DOHH2 (cell line): ENCODE measurements at regions not wholly inside any gene's neighbourhood (a gene's known extent, or its start where the extent isn't known, plus 50 kb on each side); places are given as distances from the start of the nearest gene placed in this dataset.

Experiments
- H3F3A ChIP-seq: fragments of 200-600 bp; sonication (generic), shearing (Covaris generic); 2 replicates; pipeline ENCODE4 v1.6.0; 2016; ENCODE audit warnings: antibody characterized with exemption, mild to moderate bottlenecking; ENCODE audit not compliant: control insufficient read depth, insufficient read depth
- H3K27ac ChIP-seq: fragments of 200-600 bp; sonication (generic); 2 replicates; pipeline ENCODE4 v1.5.1; 2014; ENCODE audit warnings: low read depth, mild to moderate bottlenecking, low read length, moderate library complexity
- H3K27me3 ChIP-seq: fragments of 200-600 bp; sonication (generic); 2 replicates; pipeline ENCODE4 v1.6.1; 2014; ENCODE audit warnings: mild to moderate bottlenecking, low read length, mixed read lengths; ENCODE audit not compliant: control insufficient read depth
- H3K36me3 ChIP-seq: fragments of 200-600 bp; sonication (generic); 2 replicates; pipeline ENCODE4 v1.6.1; 2014; ENCODE audit warnings: mild to moderate bottlenecking, low read length, moderate library complexity, mixed read lengths; ENCODE audit not compliant: control insufficient read depth
- H3K4me1 ChIP-seq: fragments of 200-600 bp; sonication (generic); 2 replicates; pipeline ENCODE4 v1.6.1; 2014; ENCODE audit warnings: mild to moderate bottlenecking, low read length, mixed read lengths; ENCODE audit not compliant: control insufficient read depth
- H3K4me2 ChIP-seq: fragments of 200-600 bp; sonication (generic); 2 replicates; pipeline ENCODE4 v1.6.0; 2014; ENCODE audit warnings: mild to moderate bottlenecking, low read length, moderate library complexity
- H3K4me3 ChIP-seq: fragments of 200-600 bp; sonication (generic); 2 replicates; pipeline ENCODE4 v1.5.1; 2014; ENCODE audit warnings: mild to moderate bottlenecking, low read length, mixed read lengths
- H3K79me2 ChIP-seq: fragments of 200-600 bp; sonication (generic); 2 replicates; pipeline ENCODE4 v1.6.1; 2014; ENCODE audit warnings: mild to moderate bottlenecking, low read length, mixed read lengths; ENCODE audit not compliant: control insufficient read depth
- H3K9me2 ChIP-seq: fragments of 200-600 bp; sonication (generic); replicated peaks from 2 replicates; pipeline ENCODE4 v1.6.1; 2014; ENCODE audit warnings: mild to moderate bottlenecking, low read length, mixed read lengths; ENCODE audit not compliant: control insufficient read depth
- H3K9me3 ChIP-seq: fragments of 200-600 bp; sonication (generic); 2 replicates; pipeline ENCODE4 v1.6.1; 2014; ENCODE audit warnings: antibody characterized with exemption, low read length, mixed read lengths; ENCODE audit not compliant: control insufficient read depth, insufficient read depth
- H4K20me1 ChIP-seq: fragments of 200-600 bp; sonication (generic); 2 replicates; pipeline ENCODE4 v1.6.0; 2014; ENCODE audit warnings: low read depth, mild to moderate bottlenecking, antibody characterized with exemption, low read length, moderate library complexity; ENCODE audit not compliant: control insufficient read depth, insufficient read depth
- CTCF ChIP-seq: fragments of 200-600 bp; sonication (generic); IDR thresholded peaks from one replicate; pipeline ENCODE4 v1.5.1; 2014; ENCODE audit warnings: antibody characterized with exemption, mild to moderate bottlenecking, low read depth, low read length; ENCODE audit not compliant: poor library complexity, severe bottlenecking
- EZH2phosphoT487 ChIP-seq: fragments of 200-600 bp; sonication (generic); IDR thresholded peaks from 2 replicates; pipeline ENCODE4 v1.6.1; 2017; ENCODE audit warnings: borderline replicate concordance, mild to moderate bottlenecking, antibody characterized with exemption, low read length, moderate library complexity, mixed read lengths

GRCh38 chr5:38680094-38680825 is 123.8 kb upstream of the LIFR start:
- H3K4me3 ChIP-seq, result no peak overlapping the region
- H4K20me1 ChIP-seq, result no peaks in the 10 kb centered on the region
- no peaks in the 10 kb centered on the region for H3F3A ChIP-seq
- H3K9me2 ChIP-seq, result no peaks in the 10 kb centered on the region
- no peak overlapping the region for H3K27ac ChIP-seq
- H3K79me2 ChIP-seq, result no peaks in the 10 kb centered on the region
- no peaks in the 10 kb centered on the region for H3K4me1 ChIP-seq
- TF ChIP-seq CTCF (no peak), EZH2phosphoT487 (no peak)
- H3K36me3 ChIP-seq, result no peaks in the 10 kb centered on the region
- no peak overlapping the region for H3K4me2 ChIP-seq
- no peaks in the 10 kb centered on the region for H3K27me3 ChIP-seq
- no peaks in the 10 kb centered on the region for H3K9me3 ChIP-seq

GRCh38 chr5:38681029-38681706 is 124.7 kb upstream of the LIFR start:
- Histone ChIP-seq H3K27me3 (no peaks in the 10 kb centered on the region), H3K4me1 (no peaks in the 10 kb centered on the region), H3F3A (no peaks in the 10 kb centered on the region), H4K20me1 (no peaks in the 10 kb centered on the region), H3K4me2 (no peak overlapping the region), H3K9me3 (no peaks in the 10 kb centered on the region), H3K27ac (no peak overlapping the region), H3K36me3 (no peaks in the 10 kb centered on the region), H3K4me3 (no peak overlapping the region), H3K9me2 (no peaks in the 10 kb centered on the region), H3K79me2 (no peaks in the 10 kb centered on the region)
- no peak for TF ChIP-seq EZH2phosphoT487

- Histone ChIP-seq H4K20me1 (no peaks in the 10 kb centered on the region), H3K4me2 (no peak overlapping the region), H3K4me3 (no peak overlapping the region), H3K36me3 (no peaks in the 10 kb centered on the region), H3K79me2 (no peaks in the 10 kb centered on the region), H3F3A (no peaks in the 10 kb centered on the region), H3K27ac (no peak overlapping the region), H3K9me2 (no peaks in the 10 kb centered on the region), H3K9me3 (no peaks in the 10 kb centered on the region), H3K4me1 (no peaks in the 10 kb centered on the region), H3K27me3 (no peaks in the 10 kb centered on the region)
- no peak for TF ChIP-seq CTCF
- no peak for TF ChIP-seq EZH2phosphoT487
Measured at GRCh38 chr5:38681966-38682365, 125.5 kb upstream of the LIFR start.

GRCh38 chr5:38686658-38687057 is 130.2 kb upstream of the LIFR start:
- H3K27me3 ChIP-seq, result no peaks in the 10 kb centered on the region
- no peaks in the 10 kb centered on the region for H3K79me2 ChIP-seq
- H3K4me3 ChIP-seq, result no peak overlapping the region
- no peaks in the 10 kb centered on the region for H3K9me2 ChIP-seq
- H3F3A ChIP-seq, result no peaks in the 10 kb centered on the region
- H3K36me3 ChIP-seq, result no peaks in the 10 kb centered on the region
- H3K9me3 ChIP-seq, result no peaks in the 10 kb centered on the region
- no peak overlapping the region for H3K4me2 ChIP-seq
- H3K4me1 ChIP-seq, result no peaks in the 10 kb centered on the region
- no peak for TF ChIP-seq CTCF
- no peak for TF ChIP-seq EZH2phosphoT487
- no peaks in the 10 kb centered on the region for H4K20me1 ChIP-seq
- H3K27ac ChIP-seq, result no peak overlapping the region
